Rectal smooth muscle tissue (tissue), 1 donor: ENCODE measurements at regions not wholly inside any gene's neighbourhood (a gene's known extent, or its start where the extent isn't known, plus 50 kb on each side); places are given as distances from the start of the nearest gene placed in this dataset.
"Not testable (repeated sequence)": the region's sequence is repeated elsewhere in the genome, so short reads cannot be mapped to it uniquely, and the experiment has no call there.

Source experiments
- H3K27ac ChIP-seq: one replicate; pipeline ENCODE4 v1.7.0; 2013; ENCODE audit warnings: low read depth, low read length, inconsistent platforms
- H3K27me3 ChIP-seq: one replicate; pipeline ENCODE4 v1.7.0; 2013; ENCODE audit warnings: low read length; ENCODE audit not compliant: control insufficient read depth, insufficient read depth
- H3K36me3 ChIP-seq: one replicate; pipeline ENCODE4 v1.7.0; 2013; ENCODE audit warnings: low read length; ENCODE audit not compliant: control insufficient read depth, insufficient read depth
- H3K4me1 ChIP-seq: one replicate; pipeline ENCODE4 v1.7.0; 2013; ENCODE audit warnings: low read length; ENCODE audit not compliant: control insufficient read depth, insufficient read depth
- H3K4me3 ChIP-seq: one replicate; pipeline ENCODE4 v1.7.0; 2013; ENCODE audit warnings: low read length
- H3K9ac ChIP-seq: one replicate; pipeline ENCODE4 v1.7.0; 2013; ENCODE audit warnings: low read length

GRCh38 chrX:131650637-131651410 lies 107.0 kb downstream of the OR13H1 start:
- Histone ChIP-seq H3K36me3 (no peaks in the 10 kb centered on the region), H3K9ac (no peak overlapping the region), H3K27ac (no peak overlapping the region), H3K4me3 (no peak overlapping the region), H3K4me1 (no peaks in the 10 kb centered on the region), H3K27me3 (peaks cover 4% of the 10 kb centered on the region)

GRCh38 chrX:131663726-131664125 lies 119.9 kb downstream of the OR13H1 start:
- not testable (repeated sequence) for H3K27ac ChIP-seq, H3K36me3 ChIP-seq, H3K9ac ChIP-seq, H3K27me3 ChIP-seq, H3K4me3 ChIP-seq, H3K4me1 ChIP-seq

DNA sequence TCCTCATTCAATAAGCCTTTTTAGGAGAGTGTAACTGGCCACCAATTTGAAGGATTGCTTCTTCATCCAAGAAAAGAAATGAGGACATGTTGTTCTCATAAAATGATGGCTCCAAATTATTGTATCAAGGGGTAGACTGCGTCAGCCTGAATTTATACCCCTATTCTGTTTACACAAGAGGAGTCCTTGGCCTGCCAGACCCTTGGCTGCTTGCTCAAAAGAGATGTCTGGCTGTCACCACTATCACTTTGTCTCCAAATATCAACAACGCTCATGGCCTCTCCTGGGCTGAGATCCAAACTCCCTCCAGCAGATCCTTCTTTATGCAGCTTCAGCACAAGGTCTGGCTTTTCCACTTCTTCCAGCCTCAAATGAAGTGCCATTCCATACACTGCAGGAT lies 127.9 kb downstream of the OR13H1 start:
- Histone ChIP-seq H3K9ac (no peak overlapping the region), H3K27ac (no peak overlapping the region), H3K36me3 (no peaks in the 10 kb centered on the region), H3K4me3 (no peak overlapping the region), H3K4me1 (no peaks in the 10 kb centered on the region), H3K27me3 (no peaks in the 10 kb centered on the region)

GRCh38 chrX:131675596-131676194 lies 131.8 kb downstream of the OR13H1 start:
- no peak overlapping the region for H3K9ac ChIP-seq
- H3K27me3 ChIP-seq = no peaks in the 10 kb centered on the region
- H3K27ac ChIP-seq = no peak overlapping the region
- no peaks in the 10 kb centered on the region for H3K36me3 ChIP-seq
- H3K4me1 ChIP-seq = no peaks in the 10 kb centered on the region
- no peak overlapping the region for H3K4me3 ChIP-seq

DNA sequence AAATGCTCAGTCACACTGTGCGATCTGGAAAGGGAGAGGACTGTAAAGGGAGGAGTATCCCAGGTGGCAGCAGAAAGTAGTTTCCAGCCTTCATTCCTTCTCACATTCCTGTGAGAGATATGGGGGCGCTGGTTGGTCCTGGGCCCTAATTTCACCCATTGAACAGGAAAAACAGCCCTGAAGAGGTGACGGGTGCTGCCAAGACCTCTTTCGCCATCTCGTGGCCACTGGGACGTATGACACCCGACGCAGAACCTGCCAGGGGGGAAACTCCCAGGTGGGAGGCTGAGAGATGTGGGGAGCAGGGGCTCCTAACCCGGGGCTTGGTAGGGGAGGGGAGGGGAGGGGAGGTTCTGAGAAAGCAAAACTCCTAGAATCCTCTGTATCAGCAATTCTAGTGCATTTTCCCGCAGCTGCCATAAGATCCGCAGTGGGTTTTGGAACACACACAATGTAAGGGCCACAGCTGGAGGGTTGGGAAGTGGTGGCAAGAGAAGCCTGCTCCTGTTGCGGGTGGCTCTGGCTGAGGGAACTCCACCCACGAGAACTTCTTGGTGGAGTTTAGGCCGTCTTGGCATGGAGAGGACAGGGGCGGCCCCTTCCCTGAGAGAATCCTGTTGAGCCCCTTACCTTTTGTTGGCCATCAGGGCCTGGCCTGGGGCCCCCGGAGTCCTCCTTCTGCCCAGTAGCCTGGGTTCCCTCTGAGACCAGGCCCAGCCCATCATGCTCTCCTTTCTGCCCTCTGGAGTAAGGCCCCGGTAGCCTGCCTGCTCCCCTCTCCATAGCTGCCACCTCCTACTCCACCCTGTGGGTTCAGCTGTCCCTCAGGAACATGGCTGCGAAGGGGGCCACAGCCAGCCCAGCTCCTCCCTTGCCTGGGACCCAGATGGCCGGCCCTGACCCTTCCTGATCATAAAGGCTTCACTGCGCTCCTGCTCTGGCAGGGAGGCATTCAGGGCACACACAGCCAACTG lies 134.1 kb downstream of the OR13H1 start:
- H3K36me3 ChIP-seq = no peaks in the 10 kb centered on the region
- no peak overlapping the region for H3K9ac ChIP-seq
- no peaks in the 10 kb centered on the region for H3K4me1 ChIP-seq
- no peaks in the 10 kb centered on the region for H3K27me3 ChIP-seq
- no peak overlapping the region for H3K27ac ChIP-seq
- H3K4me3 ChIP-seq = no peak overlapping the region

- H3K9ac ChIP-seq, H3K4me3 ChIP-seq, H3K27me3 ChIP-seq, H3K4me1 ChIP-seq, H3K36me3 ChIP-seq, H3K27ac ChIP-seq: not testable (repeated sequence)
Measured at GRCh38 chrX:131682735-131683134, 138.9 kb downstream of the OR13H1 start.

- H3K27ac ChIP-seq = no peak overlapping the region
- no peaks in the 10 kb centered on the region for H3K4me1 ChIP-seq
- no peaks in the 10 kb centered on the region for H3K36me3 ChIP-seq
- H3K4me3 ChIP-seq = no peak overlapping the region
- no peak overlapping the region for H3K9ac ChIP-seq
- no peaks in the 10 kb centered on the region for H3K27me3 ChIP-seq
Measured at GRCh38 chrX:131693359-131693758, 149.5 kb downstream of the OR13H1 start.

GRCh38 chrX:131696989-131697388 lies 153.1 kb downstream of the OR13H1 start:
- H3K4me3 ChIP-seq, H3K36me3 ChIP-seq, H3K9ac ChIP-seq, H3K4me1 ChIP-seq, H3K27me3 ChIP-seq, H3K27ac ChIP-seq: not testable (repeated sequence)

DNA sequence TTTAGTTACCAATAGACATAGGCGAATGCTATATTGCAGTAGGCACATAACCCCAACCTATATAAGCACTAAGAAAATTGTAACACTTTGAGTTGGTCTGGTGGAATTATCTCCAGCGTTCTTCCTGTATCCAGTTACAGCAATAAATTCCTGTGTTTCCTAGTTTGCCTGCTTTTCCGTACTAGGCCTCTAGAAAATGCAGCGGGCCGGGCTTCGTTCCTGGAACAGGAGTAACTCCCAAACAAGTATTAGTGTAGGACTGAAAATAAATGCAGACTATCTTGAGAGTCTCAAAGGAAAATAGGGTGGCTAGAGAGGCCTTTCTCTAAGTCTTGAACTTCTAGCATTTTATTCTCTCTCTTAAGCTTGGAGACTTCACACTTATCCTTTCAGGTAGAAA lies 159.8 kb downstream of the OR13H1 start:
- Histone ChIP-seq H3K27ac (no peak overlapping the region), H3K4me3 (peak overlapping the region; percentile 52)

GRCh38 chrX:131704136-131704695 lies 160.3 kb downstream of the OR13H1 start:
- peak overlapping the region; percentile 71 for H3K27ac ChIP-seq
- H3K4me1 ChIP-seq = no peaks in the 10 kb centered on the region
- peak overlapping the region; percentile 52 for H3K4me3 ChIP-seq
- H3K27me3 ChIP-seq = no peaks in the 10 kb centered on the region
- H3K9ac ChIP-seq = no peak overlapping the region
- H3K36me3 ChIP-seq = no peaks in the 10 kb centered on the region

More for the DNA sequence above, 159.8 kb downstream of the OR13H1 start:
- H3K9ac ChIP-seq = no peak overlapping the region
- H3K36me3 ChIP-seq = no peaks in the 10 kb centered on the region
- H3K4me1 ChIP-seq = no peaks in the 10 kb centered on the region
- no peaks in the 10 kb centered on the region for H3K27me3 ChIP-seq

DNA sequence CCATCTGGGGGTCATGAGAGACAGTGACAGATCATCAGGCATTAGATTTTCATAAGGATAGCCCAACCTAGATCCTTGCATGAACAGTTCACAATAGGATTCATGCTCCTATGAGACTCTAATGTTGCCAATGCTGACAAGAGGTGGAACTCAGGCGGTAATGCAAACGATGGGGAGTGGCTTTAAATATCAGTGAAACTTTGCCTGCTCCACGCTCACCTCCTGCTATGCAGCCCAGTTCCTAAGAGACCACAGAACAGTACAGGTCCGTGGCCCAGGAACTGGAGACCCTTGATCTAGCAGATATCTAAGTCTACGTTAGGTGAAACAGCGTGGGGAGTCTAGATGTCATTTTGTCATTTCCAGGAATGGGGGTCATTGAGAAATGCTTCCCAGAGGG lies 165.7 kb downstream of the OR13H1 start:
- H3K4me3 ChIP-seq = no peak overlapping the region
- H3K27me3 ChIP-seq = no peaks in the 10 kb centered on the region
- peaks cover 3% of the 10 kb centered on the region for H3K4me1 ChIP-seq
- H3K9ac ChIP-seq = no peak overlapping the region
- H3K27ac ChIP-seq = no peak overlapping the region
- H3K36me3 ChIP-seq = no peaks in the 10 kb centered on the region

DNA sequence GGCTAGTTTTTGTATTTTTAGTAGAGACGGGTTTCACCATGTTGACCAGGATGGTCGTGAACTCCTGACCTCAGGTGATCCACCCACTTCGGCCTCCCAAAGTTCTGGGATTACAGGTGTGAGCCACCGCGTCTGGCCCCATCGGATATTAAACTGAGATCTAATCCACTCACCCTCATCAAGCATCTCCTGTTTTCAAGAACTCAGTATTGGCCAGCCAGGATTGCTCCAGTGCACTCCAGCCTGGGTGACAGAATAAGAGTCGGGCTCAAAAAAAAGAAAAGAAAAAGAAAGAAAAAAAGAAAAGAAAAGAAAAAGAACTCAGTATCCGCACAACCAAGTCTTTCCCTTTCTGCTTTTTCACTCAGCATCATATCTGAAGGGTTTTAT lies 167.6 kb downstream of the OR13H1 start:
- Histone ChIP-seq H3K4me3 (peak overlapping the region; percentile 52), H3K27ac (no peak overlapping the region), H3K4me1 (peaks cover 3% of the 10 kb centered on the region), H3K36me3 (no peaks in the 10 kb centered on the region), H3K27me3 (no peaks in the 10 kb centered on the region), H3K9ac (no peak overlapping the region)
